HG02852 (cell line): ENCODE measurements at regions not wholly inside any gene's neighbourhood (a gene's known extent, or its start where the extent isn't known, plus 50 kb on each side); places are given as distances from the start of the nearest gene placed in this dataset.

Source experiments
- ATAC-seq: cut with Tn5 transposase; IDR thresholded peaks from one replicate; pipeline ENCODE4 v1.9.1; 2021; ENCODE audit warnings: mild to moderate bottlenecking, moderate library complexity; ENCODE audit not compliant: unreplicated experiment

DNA sequence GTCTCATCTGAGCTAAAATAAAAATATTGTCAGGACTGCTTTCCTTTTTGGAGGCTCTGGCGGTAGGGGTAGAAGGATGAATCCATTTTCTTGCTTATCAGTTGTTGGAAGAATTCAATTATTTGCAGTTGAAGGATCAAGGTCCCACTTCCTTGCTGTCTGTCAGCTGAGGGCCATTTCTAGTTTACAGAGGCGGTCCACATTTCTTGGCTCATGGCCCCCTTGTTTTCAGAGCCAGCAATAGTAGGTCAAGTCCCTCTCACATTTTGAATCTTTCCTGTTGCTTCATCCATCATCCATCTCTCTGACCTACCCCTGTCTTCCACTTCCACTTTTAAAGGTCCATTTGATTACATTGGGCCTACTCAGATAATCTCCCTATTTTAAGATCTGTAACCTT is 1099.3 kb upstream of the DIAPH2 start:
- no peak for ATAC-seq

DNA sequence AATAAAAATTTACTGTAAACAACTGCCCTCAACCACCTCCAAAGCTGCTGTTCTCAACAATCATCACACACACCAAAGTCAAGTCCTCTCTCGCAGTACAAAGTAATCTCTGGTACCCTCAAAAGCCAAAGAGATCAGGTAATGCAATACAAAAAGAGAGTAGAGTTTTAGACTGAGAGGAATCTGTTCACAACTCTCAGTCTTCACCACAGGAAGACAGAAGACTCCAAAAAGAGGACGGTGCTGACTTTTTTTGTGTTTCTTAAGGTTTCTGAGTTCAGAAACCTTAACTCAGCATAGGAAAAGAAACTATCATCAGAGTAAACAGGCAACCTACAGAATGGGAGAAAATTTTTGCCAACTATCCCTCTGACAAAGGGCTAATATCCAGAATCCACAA is 1072.3 kb upstream of the DIAPH2 start:
- no peak for ATAC-seq

DNA sequence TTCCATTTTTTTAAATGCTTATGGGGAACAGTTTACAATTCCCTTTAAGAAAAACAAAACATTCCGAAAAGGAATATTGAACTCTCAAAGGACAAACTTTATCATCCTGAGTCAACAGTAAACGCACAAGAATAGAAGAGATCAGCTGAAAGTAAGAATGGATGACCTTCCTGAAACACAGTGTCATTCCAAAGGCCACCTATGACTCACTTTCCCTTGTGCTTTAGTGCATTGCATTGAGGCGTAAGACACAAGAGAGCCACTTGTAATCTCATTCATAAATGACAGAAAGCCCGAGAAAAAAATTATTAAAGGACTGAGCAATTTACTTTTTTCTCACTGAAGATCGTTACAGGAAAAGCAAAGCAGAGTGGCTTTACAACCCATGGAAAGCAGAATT is 1062.4 kb upstream of the DIAPH2 start:
- ATAC-seq = no peak

DNA sequence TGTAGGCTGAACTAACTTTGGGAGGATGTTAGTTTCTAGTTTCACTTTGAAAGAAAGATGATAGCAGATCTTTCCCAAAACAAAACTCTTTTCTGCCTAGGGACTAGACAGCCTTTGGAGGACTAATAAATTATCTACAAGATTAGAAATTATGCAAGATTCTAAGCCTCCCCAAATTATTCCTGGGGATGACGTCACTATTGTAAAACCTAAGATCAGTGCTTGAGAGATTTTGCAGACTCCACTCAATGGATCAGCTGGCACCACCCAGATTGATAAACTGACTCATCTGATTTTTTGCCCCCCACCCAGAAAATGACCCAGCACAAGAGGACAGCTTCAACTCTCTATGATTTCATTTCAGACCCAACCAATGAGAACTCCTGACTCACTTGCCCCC is 1057.9 kb upstream of the DIAPH2 start:
- ATAC-seq = no peak

DNA sequence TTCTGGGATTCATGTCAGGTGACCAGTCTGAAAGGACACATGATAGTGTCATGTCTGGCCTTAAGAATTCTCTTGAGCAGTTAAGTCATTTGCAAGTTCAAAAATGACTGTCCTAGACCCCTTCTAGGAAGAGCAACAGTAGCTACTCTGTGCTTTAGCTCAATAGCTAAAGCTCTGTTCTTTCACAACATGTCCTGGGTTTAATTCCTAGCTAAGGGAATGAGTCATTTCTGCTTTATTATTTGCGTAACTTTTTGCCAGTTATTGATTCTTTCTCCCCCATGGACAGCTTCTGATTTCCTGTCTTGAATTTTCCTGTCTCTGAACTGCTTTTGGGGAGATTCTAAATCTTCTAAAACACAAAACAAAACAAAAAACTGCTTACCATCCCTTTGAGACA is 1055.8 kb upstream of the DIAPH2 start:
- no peak for ATAC-seq

DNA sequence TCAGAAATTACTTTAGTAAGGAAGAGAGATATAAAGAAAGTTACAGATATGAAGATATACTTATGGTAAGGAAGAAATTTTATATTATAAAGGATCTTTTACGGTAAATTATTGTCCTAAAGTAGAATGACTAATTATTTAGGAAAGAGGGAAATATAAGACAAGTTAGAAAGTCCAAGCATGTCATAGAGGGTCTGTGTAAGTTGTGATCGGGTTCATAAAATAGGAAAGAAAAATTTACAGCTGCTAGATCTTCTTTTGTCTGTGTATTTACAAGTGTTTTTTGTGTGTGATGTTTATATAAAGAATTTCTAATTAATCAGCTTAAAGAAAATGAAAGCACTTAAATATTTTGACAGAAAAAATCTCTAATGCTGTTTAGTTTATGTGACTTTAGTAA is 1054.9 kb upstream of the DIAPH2 start:
- ATAC-seq = no peak

DNA sequence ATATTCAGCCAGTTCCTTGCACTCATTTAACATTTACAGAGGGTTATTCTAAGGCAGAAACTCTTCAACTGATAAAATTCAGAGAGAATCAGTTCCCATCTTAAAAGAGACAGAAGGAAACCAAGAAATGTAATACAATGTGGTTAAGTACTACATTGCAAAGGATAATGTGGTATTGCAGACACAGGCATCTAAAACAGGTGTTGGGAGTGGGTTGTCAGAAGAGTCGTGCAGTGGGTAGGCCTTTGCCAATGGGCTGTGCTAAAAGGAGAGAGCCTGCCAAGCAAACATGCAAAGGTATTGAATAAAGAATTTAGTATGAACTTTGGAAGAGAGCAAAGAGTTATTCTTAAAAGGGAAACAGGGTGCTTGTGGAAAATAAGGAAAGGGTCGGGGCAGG is 1044.4 kb upstream of the DIAPH2 start:
- no peak for ATAC-seq

DNA sequence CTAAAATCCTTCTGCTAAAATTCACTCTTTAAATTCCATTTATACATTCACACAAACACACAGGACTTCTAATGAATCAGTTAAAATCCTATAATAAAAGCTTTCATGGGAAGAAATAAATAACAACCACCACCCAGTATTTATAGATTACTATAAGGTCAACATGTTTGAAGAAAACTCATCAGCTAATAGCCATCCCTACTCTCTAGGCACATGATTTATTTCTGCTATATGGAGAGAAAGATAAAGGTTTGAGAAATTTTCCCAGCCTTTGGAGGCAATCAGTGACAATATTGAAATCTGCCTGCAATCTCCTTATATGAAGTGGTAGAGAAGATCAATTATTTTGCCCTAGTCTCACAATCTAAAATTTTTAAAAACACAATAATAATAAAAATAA is 1038.9 kb upstream of the DIAPH2 start:
- ATAC-seq = no peak

DNA sequence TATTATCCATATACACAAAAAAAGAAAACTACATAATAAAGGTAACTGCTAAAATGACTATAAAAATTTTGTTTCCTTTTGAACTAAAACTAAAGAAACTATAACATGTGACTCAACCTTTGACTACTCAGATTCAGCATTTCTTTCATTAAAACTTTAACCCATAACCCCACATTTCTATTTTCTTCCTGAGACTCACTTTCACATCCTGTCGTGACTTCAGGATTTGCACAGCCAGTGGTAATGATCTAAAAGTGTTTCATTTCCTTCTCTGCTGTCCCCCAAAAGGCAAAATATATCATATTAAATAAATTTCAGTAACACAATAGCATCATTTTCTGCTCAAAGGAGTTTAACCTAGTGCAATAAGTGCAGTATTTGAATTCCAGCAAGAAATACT is 1022.4 kb upstream of the DIAPH2 start:
- no peak for ATAC-seq

DNA sequence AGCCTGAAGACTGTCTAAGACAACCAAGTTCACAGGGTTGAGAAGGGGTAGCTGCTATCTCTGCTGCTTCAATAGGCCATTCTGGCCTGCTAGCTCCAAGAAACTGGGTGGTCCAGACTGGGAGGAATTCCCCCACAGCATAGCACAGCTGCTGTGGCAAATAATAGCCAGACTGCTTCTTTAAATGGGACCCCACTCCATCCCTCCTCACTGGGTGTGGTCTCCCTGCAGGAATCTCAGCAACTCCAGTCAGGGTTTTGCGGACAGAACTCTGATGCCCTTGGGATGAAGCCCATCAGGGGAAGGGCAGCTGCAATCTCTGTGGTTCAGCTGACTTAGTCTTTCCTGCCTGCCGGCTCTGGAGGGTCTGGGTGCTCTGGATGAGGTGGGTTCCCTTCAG is 1018.6 kb upstream of the DIAPH2 start:
- no peak for ATAC-seq

DNA sequence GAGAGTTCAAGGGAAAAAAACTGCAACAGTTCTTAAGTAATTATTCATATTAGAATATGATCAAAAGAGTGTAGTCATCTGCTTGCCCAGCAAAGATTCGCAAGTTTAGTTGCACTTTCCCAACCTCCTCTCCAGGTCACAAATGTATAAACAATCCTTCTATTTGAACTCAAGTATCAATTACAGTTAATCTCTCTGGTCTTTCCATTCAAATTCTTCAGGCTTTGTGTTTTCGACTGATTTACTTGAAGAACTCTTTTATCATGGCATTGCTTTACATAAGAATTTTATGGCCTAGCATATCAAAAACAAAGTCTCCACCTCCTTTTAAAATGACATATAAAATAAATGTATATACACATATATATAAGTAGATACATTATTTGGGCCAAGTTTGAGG is 1009.6 kb upstream of the DIAPH2 start:
- ATAC-seq = no peak

DNA sequence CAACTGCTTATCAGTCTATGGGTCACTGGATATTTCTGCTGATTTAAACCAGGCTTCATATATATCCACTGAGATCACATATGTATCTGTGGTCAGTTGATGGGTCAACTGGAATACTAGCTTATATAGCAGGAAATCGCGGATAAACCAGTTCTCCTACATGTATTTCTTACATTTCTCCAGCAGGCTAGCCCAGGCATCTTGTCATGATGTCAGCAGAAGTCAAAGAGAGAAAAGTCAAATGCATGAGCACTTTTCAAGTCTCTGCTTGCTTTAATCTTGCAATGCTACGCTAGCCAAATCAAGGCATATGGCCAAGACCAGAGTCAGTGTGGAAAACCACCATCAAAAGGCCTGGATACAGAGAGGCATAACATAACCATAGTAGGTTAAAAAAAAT is 1008.8 kb upstream of the DIAPH2 start:
- ATAC-seq = no peak

DNA sequence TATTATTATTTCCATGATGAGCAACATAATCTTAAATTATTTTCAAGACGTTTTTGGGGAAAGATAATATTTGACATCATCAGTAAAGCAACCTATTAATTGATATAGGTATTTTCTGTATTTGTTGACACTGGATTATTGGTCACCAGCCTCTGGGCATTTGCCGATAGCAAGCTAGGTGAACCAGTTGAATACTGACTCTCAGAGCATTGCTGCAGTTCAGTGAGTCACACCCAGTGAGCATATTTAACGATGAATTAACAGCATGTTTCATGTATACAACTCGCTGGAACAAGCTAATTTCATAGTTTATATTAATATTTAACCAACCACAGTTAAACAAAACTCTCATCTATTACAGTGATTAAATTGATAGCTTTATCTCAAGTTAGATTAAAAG is 1006.0 kb upstream of the DIAPH2 start:
- ATAC-seq = no peak

DNA sequence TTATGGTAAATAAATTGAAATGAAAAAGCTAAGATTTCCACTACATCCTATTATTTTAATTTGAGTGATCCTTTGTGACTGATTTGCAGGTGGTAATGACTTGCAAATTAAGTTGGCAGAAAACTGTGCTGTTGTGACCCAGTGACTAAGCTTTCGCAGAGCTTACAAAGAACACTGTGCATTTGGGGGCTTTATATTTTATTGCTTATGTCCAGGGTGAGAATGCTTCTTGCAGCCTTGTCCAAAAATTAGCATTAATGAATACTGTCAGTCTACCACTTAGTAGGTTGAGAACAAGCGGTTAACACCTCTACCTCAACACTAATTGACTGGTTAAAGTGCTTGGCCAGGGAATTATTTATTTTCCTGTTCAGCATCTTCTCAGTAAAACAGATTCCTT is 991.3 kb upstream of the DIAPH2 start:
- no peak for ATAC-seq

DNA sequence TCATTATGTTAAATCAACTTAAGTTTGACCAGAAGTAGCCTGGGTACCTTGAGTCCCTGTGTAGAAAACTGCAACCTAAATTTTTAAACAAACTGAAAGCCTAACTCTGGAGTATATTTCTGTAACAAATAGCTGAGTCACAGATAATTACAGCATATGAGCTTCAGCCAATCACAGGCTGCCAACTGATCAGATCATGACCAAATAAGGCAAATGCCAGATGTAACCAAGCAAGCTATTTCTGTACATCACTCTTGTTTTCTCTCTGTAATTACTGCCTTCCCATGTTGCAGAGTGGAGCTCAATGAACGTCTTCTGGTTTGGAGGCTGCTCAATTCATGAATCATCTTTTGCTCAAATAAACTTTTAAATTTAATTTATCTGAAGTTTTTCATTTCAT is 980.9 kb upstream of the DIAPH2 start:
- ATAC-seq = no peak

DNA sequence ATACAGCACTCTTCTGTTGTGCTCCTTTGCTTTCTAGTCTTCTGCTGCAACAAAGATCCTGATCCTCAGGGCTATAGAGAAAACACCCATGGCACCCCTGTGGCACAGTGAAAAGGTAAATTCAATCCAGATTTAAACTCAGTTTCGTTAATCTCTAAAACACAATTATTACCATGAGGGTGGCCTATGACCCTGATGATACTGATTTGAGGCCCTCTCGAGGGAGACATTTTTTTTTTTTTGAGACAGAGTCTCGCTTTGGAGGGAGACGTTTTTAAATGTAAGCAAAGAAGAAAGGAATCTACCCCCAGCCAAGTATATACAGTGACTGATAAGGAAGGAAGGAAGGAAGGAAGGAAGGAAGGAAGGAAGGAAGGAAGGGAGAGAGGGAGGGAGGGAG is 967.8 kb upstream of the DIAPH2 start:
- no peak for ATAC-seq

DNA sequence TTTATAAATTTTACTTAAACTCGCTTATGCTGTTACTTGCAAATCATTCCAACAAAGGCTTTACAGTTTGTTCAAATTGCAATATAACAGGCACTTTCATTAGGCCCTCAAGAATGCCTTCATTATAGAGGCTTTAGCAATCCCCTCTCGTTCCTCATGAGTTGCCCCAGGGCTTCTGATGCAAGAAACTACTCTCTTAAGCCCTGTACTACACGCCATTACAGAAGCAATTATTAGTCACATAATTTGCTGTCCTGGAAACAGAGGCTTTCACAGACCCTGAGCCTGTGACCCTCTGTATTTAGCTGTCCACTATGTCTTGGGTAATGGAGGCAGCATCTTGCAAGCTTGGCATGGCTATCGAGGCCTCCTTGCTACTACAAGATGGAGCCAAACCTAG is 965.9 kb upstream of the DIAPH2 start:
- no peak for ATAC-seq

DNA sequence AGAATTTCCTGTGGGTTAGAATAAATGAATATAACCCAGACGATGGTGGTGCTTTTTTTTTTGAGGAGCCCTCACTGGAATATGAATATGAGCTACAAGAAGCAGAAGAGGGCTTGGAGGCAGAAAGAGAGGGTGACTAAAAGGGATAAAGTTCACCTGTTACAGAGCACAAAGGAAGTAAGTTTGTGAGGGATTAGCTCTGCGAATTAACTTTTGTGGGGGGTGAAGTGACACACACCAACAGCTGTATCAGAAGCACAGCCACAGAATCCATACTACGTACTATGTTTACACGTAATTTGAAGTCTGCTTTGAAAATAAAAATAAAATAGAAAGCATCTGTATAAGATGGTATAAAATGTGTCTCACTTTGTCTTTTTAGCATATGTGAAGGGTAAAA is 963.6 kb upstream of the DIAPH2 start:
- ATAC-seq = no peak

DNA sequence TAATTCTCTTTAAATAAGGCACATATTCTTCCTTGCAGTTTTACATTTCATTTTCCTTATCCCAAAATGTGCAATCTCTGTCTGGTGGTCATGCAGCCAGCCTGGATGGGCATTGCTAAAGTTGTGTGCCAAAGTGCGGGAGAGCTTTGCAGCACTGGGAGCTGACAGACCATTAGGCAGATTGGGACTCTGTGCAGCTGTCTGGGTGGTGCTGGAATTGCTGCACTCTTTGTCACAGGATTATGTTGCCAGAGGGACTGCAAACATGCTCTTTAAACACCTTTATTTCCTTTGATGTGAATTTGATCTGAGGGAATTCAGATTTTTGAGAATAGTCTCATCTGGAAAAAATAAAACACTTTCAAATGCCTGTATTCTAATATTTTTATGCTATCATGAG is 956.2 kb upstream of the DIAPH2 start:
- ATAC-seq = no peak

DNA sequence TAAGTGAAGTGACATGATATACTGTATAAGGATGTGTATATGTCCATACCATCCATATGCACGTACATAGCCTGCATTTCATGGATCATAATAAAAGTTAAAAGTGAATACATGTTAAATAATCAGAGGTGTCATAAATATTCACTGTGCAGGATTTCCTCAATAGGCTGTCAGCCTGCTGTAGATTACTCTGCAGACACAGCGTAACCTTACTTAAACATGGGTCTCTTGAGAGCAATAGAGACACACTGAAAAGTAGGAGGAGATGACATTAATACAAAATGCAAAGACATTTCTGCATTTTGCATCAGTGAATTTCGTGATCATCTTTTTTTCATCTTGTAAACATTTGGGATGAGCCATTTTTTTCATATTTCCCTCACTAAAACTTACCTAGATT is 955.2 kb upstream of the DIAPH2 start:
- no peak for ATAC-seq

DNA sequence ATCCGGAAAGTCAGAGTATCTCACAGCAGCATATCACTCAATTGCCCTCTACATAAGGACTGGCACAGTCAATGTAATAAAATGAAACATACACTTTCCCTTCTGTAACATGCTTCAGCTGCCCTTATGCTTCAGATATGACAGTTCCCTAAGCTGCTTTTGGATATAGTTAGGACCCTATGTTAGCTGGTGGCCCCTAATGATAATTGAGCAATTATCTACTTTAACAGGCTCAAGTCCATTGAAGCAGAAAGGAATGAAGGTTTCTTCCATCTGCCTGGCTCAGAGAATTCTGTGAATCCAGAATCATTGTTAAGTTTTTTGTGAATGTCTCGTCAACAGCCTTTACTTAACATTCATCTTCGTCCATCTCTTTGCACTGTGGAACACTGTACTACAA is 951.2 kb upstream of the DIAPH2 start:
- ATAC-seq = no peak

DNA sequence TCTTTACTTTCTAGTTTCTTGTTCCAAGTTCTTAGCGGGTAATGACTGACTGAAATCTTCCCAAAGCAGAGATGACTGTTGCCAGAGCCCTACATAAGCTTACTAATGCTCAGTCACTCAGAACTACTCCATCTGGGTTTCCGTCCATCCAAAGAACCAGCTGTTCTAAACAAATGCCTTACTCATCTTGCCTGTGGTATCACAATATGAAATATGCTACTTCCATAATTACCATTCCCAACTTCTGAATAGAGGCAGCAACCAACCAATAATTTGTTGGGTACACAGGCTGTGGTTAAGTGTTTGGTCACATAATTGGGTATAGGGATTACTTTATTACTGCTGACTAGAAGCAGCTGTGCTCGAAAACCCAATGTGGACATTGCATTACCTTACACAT is 930.2 kb upstream of the DIAPH2 start:
- ATAC-seq = no peak

DNA sequence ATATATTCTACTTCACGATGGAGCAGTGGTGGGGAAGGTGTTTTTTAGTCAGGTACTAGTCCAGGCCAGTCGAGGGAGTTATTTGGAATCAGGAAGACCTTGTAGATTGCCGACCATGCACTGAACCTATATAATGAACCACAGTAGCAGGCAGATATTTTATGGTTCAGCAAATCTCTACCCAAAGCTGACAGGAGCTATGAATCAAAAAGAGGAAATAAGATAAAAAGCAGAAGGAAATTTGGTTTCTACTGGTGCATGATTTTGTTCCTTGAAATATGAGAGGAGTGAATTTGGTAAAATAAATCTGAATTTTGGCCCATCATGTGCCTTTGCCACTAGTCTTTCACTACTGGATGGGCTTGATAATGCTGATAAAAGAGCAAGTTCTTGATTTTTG is 924.3 kb upstream of the DIAPH2 start:
- ATAC-seq = no peak

DNA sequence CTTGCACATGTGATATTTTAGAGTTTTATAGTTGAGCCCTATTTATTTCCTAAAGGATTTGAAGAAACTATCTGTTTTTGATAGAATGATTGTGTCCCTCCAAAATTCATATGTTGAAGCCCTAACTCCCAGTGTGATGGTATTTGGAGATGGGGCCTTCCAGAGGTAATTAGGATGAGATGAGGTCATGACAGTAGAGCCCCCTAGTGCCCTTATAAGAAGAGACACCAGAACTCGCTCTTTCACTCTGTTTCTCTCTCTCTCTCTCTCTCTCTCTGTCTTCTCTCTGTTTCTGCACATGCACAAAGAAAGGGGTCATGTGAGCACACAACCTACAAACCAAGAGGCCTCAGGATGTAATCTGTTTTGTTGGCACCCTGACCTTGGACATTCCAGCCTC is 921.9 kb upstream of the DIAPH2 start:
- no peak for ATAC-seq
